ENCODE measurements at regions not wholly inside any gene's neighbourhood (a gene's known extent, or its start where the extent isn't known, plus 50 kb on each side); places are given as distances from the start of the nearest gene placed in this dataset.

DNA sequence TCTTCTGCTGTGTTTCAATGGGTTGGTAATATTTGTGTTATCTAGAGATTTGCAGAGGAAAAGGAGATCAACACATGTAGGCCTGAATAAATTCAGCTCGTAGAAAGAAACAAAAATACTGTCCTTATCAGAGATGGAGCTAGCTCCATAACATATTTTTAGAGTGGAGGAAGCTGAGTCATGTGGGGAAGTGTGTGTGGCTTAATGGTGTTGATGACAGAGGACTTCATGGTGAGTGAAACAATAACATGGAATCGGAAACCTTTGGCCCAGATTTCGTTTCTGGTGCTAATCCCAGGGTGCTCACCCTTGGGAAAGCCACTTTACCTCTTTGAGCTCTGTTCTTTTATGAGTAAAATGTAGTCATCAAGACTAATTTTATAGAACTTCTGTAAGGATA, 825.0 kb downstream of the TLR4 start:
- TF ChIP-seq POLR2A (IDR thresholded peaks at IDR 0.05; ENCODE audit: extremely low read depth, insufficient read length): no peak
- no peak for TF ChIP-seq CTCF (IDR thresholded peaks at IDR 0.05; ENCODE audit: low read depth, low read length)
- TF ChIP-seq, protein P1, sequence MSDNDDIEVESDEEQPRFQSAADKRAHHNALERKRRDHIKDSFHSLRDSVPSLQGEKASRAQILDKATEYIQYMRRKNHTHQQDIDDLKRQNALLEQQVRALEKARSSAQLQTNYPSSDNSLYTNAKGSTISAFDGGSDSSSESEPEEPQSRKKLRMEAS (IDR thresholded peaks at IDR 0.05; ENCODE audit: low read depth, low read length): no peak
- TF ChIP-seq MYC (IDR thresholded peaks at IDR 0.05; ENCODE audit: low read depth, low read length): no peak
